GM18519 (cell line): ENCODE measurements at regions not wholly inside any gene's neighbourhood (a gene's known extent, or its start where the extent isn't known, plus 50 kb on each side); places are given as distances from the start of the nearest gene placed in this dataset.

Source experiments
- ATAC-seq: cut with Tn5 transposase; IDR thresholded peaks from one replicate; pipeline ENCODE4 v1.9.1; 2021; ENCODE audit warnings: mild to moderate bottlenecking, moderate library complexity; ENCODE audit not compliant: unreplicated experiment, low FRiP score

- ATAC-seq = no peak
These were observed 175.8 kb downstream of the IRS1 start for GRCh38 chr2:226623587-226624368.

- ATAC-seq = no peak
These were observed 177.1 kb downstream of the IRS1 start for GRCh38 chr2:226622484-226622883.

- no peak for ATAC-seq
These were observed 179.4 kb downstream of the IRS1 start for GRCh38 chr2:226620176-226620575.

GRCh38 chr2:226619707-226620106, 179.9 kb downstream of the IRS1 start:
- ATAC-seq = no peak

- ATAC-seq = no peak
These were observed 180.6 kb downstream of the IRS1 start for GRCh38 chr2:226618875-226619605.

- no peak for ATAC-seq
These were observed 181.1 kb downstream of the IRS1 start for GRCh38 chr2:226618544-226618874.

GRCh38 chr2:226615891-226616290, 183.7 kb downstream of the IRS1 start:
- ATAC-seq = no peak

- no peak for ATAC-seq
These were observed 187.7 kb downstream of the IRS1 start for GRCh38 chr2:226611944-226612318.

- no peak for ATAC-seq
These were observed 188.2 kb downstream of the IRS1 start for GRCh38 chr2:226611196-226611943.

- no peak for ATAC-seq
These were observed 190.3 kb downstream of the IRS1 start for GRCh38 chr2:226609366-226609765.

GRCh38 chr2:226608451-226608850, 191.2 kb downstream of the IRS1 start:
- no peak for ATAC-seq

- no peak for ATAC-seq
These were observed 192.2 kb downstream of the IRS1 start for GRCh38 chr2:226607379-226607778.

GRCh38 chr2:226605642-226606041, 194.0 kb downstream of the IRS1 start:
- ATAC-seq = no peak

GRCh38 chr2:226603606-226604005, 196.0 kb downstream of the IRS1 start:
- ATAC-seq = no peak

GRCh38 chr2:226601881-226602662, 197.5 kb downstream of the IRS1 start:
- ATAC-seq = no peak

GRCh38 chr2:226600802-226601201, 198.8 kb downstream of the IRS1 start:
- ATAC-seq = no peak

GRCh38 chr2:226600184-226600583, 199.4 kb downstream of the IRS1 start:
- no peak for ATAC-seq

GRCh38 chr2:226589043-226589442, 210.6 kb downstream of the IRS1 start:
- no peak for ATAC-seq

- ATAC-seq = no peak
These were observed 214.5 kb downstream of the IRS1 start for GRCh38 chr2:226585130-226585561.

GRCh38 chr2:226584518-226585055, 215.0 kb downstream of the IRS1 start:
- ATAC-seq = no peak
